HG02588 (cell line): ENCODE measurements at regions not wholly inside any gene's neighbourhood (a gene's known extent, or its start where the extent isn't known, plus 50 kb on each side); places are given as distances from the start of the nearest gene placed in this dataset.
A peak's percentile ranks its signal among the peaks of the same experiment; 100 is the strongest.

Experiments
- ATAC-seq: cut with Tn5 transposase; IDR thresholded peaks from one replicate; pipeline ENCODE4 v1.9.1; 2021; ENCODE audit warnings: mild to moderate bottlenecking, moderate library complexity; ENCODE audit not compliant: unreplicated experiment

- ATAC-seq: no peak
These were observed 343.7 kb upstream of the KCNN2 start for GRCh38 chr5:114018186-114018585.

- ATAC-seq: no peak
These were observed 323.1 kb upstream of the KCNN2 start for GRCh38 chr5:114038756-114039155.

GRCh38 chr5:114050087-114050486 is 311.8 kb upstream of the KCNN2 start:
- no peak for ATAC-seq

- no peak for ATAC-seq
These were observed 308.5 kb upstream of the KCNN2 start for GRCh38 chr5:114053372-114053771.

- ATAC-seq: no peak
These were observed 307.3 kb upstream of the KCNN2 start for GRCh38 chr5:114054594-114054993.

- no peak for ATAC-seq
These were observed 306.3 kb upstream of the KCNN2 start for GRCh38 chr5:114055318-114056184.

- ATAC-seq: no peak
These were observed 305.7 kb upstream of the KCNN2 start for GRCh38 chr5:114056185-114056538.

GRCh38 chr5:114060866-114061265 is 301.0 kb upstream of the KCNN2 start:
- ATAC-seq: no peak

GRCh38 chr5:114062932-114063867 is 298.7 kb upstream of the KCNN2 start:
- no peak for ATAC-seq

- no peak for ATAC-seq
These were observed 296.0 kb upstream of the KCNN2 start for GRCh38 chr5:114065912-114066311.

- no peak for ATAC-seq
These were observed 291.7 kb upstream of the KCNN2 start for GRCh38 chr5:114070093-114070722.

GRCh38 chr5:114089259-114089658 is 272.6 kb upstream of the KCNN2 start:
- ATAC-seq: no peak

GRCh38 chr5:114097570-114097969 is 264.3 kb upstream of the KCNN2 start:
- ATAC-seq: no peak

- no peak for ATAC-seq
These were observed 262.7 kb upstream of the KCNN2 start for GRCh38 chr5:114099161-114099560.

GRCh38 chr5:114101153-114101552 is 260.7 kb upstream of the KCNN2 start:
- ATAC-seq: no peak

- no peak for ATAC-seq
These were observed 248.3 kb upstream of the KCNN2 start for GRCh38 chr5:114113604-114114003.

GRCh38 chr5:114116981-114117380 is 244.9 kb upstream of the KCNN2 start:
- no peak for ATAC-seq

GRCh38 chr5:114118511-114118910 is 243.4 kb upstream of the KCNN2 start:
- peak; percentile 65 for ATAC-seq

GRCh38 chr5:114120166-114120565 is 241.7 kb upstream of the KCNN2 start:
- ATAC-seq: no peak

GRCh38 chr5:114122852-114123251 is 239.0 kb upstream of the KCNN2 start:
- no peak for ATAC-seq

GRCh38 chr5:114123654-114124053 is 238.2 kb upstream of the KCNN2 start:
- ATAC-seq: no peak
